ENCODE measurements at regions not wholly inside any gene's neighbourhood (a gene's known extent, or its start where the extent isn't known, plus 50 kb on each side); places are given as distances from the start of the nearest gene placed in this dataset.

DNA sequence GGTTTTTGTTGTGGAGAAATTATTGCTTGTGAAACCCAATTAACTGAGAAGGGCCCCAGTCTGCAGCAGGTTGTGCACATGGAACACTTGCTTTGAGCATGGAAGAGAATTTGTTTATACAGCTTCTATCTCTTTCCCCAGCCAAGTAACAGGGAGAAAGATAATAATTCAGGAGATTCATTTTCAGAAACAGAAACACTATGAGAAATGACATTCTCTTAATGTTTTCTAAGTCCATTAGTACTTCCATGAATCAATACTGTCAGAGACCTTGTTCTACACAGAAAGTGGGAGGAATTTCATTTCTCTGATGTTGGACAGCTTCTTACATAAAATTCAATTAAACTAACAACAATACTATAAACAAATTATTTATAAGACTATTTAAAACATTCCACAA is 446.3 kb downstream of the KLF12 start:
- Mint-ChIP-seq H3K4me3 (ENCODE audit: unreplicated experiment) (no peak overlapping the region), H3K36me3 (ENCODE audit: low read depth, unreplicated experiment) (no peaks in the 10 kb centered on the region), H3K27ac (ENCODE audit: unreplicated experiment) (no peak overlapping the region), H3K4me1 (ENCODE audit: unreplicated experiment) (no peaks in the 10 kb centered on the region), H3K27me3 (ENCODE audit: unreplicated experiment) (no peaks in the 10 kb centered on the region), H3K9me3 (ENCODE audit: unreplicated experiment) (no peaks in the 10 kb centered on the region)
- TF ChIP-seq, protein P1, sequence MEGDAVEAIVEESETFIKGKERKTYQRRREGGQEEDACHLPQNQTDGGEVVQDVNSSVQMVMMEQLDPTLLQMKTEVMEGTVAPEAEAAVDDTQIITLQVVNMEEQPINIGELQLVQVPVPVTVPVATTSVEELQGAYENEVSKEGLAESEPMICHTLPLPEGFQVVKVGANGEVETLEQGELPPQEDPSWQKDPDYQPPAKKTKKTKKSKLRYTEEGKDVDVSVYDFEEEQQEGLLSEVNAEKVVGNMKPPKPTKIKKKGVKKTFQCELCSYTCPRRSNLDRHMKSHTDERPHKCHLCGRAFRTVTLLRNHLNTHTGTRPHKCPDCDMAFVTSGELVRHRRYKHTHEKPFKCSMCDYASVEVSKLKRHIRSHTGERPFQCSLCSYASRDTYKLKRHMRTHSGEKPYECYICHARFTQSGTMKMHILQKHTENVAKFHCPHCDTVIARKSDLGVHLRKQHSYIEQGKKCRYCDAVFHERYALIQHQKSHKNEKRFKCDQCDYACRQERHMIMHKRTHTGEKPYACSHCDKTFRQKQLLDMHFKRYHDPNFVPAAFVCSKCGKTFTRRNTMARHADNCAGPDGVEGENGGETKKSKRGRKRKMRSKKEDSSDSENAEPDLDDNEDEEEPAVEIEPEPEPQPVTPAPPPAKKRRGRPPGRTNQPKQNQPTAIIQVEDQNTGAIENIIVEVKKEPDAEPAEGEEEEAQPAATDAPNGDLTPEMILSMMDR (IDR thresholded peaks at IDR 0.05; ENCODE audit: unreplicated experiment): no peak
- DNase-seq (ENCODE audit: low spot score): no peak

DNA sequence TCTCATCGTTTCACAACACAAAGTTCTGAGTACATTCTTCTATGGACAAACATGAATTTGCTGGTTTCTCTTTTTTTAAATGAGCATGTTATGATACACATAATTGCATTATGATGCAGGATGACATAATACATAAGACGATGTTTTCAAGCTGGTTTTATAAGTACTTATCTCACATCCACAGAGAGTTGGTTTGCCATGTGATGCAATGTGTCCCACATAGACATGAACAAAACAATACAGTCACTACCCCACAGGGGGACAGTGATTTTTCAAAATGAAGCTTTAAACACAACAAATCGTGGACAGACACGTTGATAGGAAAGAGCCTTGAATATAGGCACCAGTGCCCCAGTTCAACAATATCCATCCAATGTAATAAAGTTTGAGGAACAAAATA is 447.1 kb downstream of the KLF12 start:
- no peaks in the 10 kb centered on the region for H3K4me1 Mint-ChIP-seq (ENCODE audit: unreplicated experiment)
- TF ChIP-seq, protein P1 (IDR thresholded peaks at IDR 0.05; ENCODE audit: unreplicated experiment): no peak
- peaks cover 3% of the 10 kb centered on the region for H3K36me3 Mint-ChIP-seq (ENCODE audit: low read depth, unreplicated experiment)
- no peak for DNase-seq (ENCODE audit: low spot score)
- no peaks in the 10 kb centered on the region for H3K9me3 Mint-ChIP-seq (ENCODE audit: unreplicated experiment)
- H3K4me3 Mint-ChIP-seq (ENCODE audit: unreplicated experiment): no peak overlapping the region
- H3K27me3 Mint-ChIP-seq (ENCODE audit: unreplicated experiment): no peaks in the 10 kb centered on the region
- H3K27ac Mint-ChIP-seq (ENCODE audit: unreplicated experiment): no peak overlapping the region

- Mint-ChIP-seq H3K27ac (ENCODE audit: unreplicated experiment) (no peak overlapping the region), H3K36me3 (ENCODE audit: low read depth, unreplicated experiment) (peaks cover 4% of the 10 kb centered on the region), H3K9me3 (ENCODE audit: unreplicated experiment) (no peaks in the 10 kb centered on the region), H3K4me3 (ENCODE audit: unreplicated experiment) (no peak overlapping the region), H3K27me3 (ENCODE audit: unreplicated experiment) (peaks cover 1% of the 10 kb centered on the region), H3K4me1 (ENCODE audit: unreplicated experiment) (no peaks in the 10 kb centered on the region)
- DNase-seq (ENCODE audit: low spot score): no peak
- TF ChIP-seq, protein P1 (IDR thresholded peaks at IDR 0.05; ENCODE audit: unreplicated experiment): no peak
Measured at GRCh38 chr13:73684750-73685149, 449.5 kb downstream of the KLF12 start.

- no peaks in the 10 kb centered on the region for H3K4me1 Mint-ChIP-seq (ENCODE audit: unreplicated experiment)
- H3K4me3 Mint-ChIP-seq (ENCODE audit: unreplicated experiment): no peak overlapping the region
- peaks cover 4% of the 10 kb centered on the region for H3K36me3 Mint-ChIP-seq (ENCODE audit: low read depth, unreplicated experiment)
- no peaks in the 10 kb centered on the region for H3K9me3 Mint-ChIP-seq (ENCODE audit: unreplicated experiment)
- H3K27ac Mint-ChIP-seq (ENCODE audit: unreplicated experiment): no peak overlapping the region
- peaks cover 1% of the 10 kb centered on the region for H3K27me3 Mint-ChIP-seq (ENCODE audit: unreplicated experiment)
- TF ChIP-seq, protein P1 (IDR thresholded peaks at IDR 0.05; ENCODE audit: unreplicated experiment): no peak
- no peak for DNase-seq (ENCODE audit: low spot score)
Measured at GRCh38 chr13:73684286-73684685, 449.9 kb downstream of the KLF12 start.

- H3K4me1 Mint-ChIP-seq (ENCODE audit: unreplicated experiment): no peaks in the 10 kb centered on the region
- H3K4me3 Mint-ChIP-seq (ENCODE audit: unreplicated experiment): no peak overlapping the region
- H3K9me3 Mint-ChIP-seq (ENCODE audit: unreplicated experiment): no peaks in the 10 kb centered on the region
- TF ChIP-seq, protein P1 (IDR thresholded peaks at IDR 0.05; ENCODE audit: unreplicated experiment): no peak
- peaks cover 4% of the 10 kb centered on the region for H3K36me3 Mint-ChIP-seq (ENCODE audit: low read depth, unreplicated experiment)
- DNase-seq (ENCODE audit: low spot score): no peak
- H3K27me3 Mint-ChIP-seq (ENCODE audit: unreplicated experiment): peaks cover 1% of the 10 kb centered on the region
- H3K27ac Mint-ChIP-seq (ENCODE audit: unreplicated experiment): no peak overlapping the region
Measured at GRCh38 chr13:73683746-73684145, 450.5 kb downstream of the KLF12 start.

All from endothelial cell (in vitro differentiated cells).